Thyroid gland (tissue), 4 donors: ENCODE measurements at regions not wholly inside any gene's neighbourhood (a gene's known extent, or its start where the extent isn't known, plus 50 kb on each side); places are given as distances from the start of the nearest gene placed in this dataset.

Source experiments
- CTCF ChIP-seq, 6 experiments: fragments of 200-600 bp in 3 of 6; fragments of 450-650 bp in 3 of 6; sonication (generic) in 3 of 6; IDR thresholded peaks; one replicate each; pipeline ENCODE4 v1.5.1; 2016 to 2019; ENCODE audit warnings: antibody characterized with exemption in 6 of 6, mild to moderate bottlenecking in 2 of 6, inconsistent platforms in 1 of 6, moderate library complexity in 1 of 6
- POLR2A ChIP-seq, 2 donors: fragments of 450-650 bp; IDR thresholded peaks; one replicate each; pipeline ENCODE4 v1.6.1; 2017; ENCODE audit warnings: antibody characterized with exemption in 2 of 2, mild to moderate bottlenecking in 2 of 2, moderate library complexity in 1 of 2

- TF ChIP-seq CTCF (IDR thresholded peaks at IDR 0.05) (no peak), POLR2A (IDR thresholded peaks at IDR 0.05) (no peak)
These were observed 350.1 kb upstream of the MKI67 start for GRCh38 chr10:128476368-128476725.
